ENCODE measurements at regions not wholly inside any gene's neighbourhood (a gene's known extent, or its start where the extent isn't known, plus 50 kb on each side); places are given as distances from the start of the nearest gene placed in this dataset.
"Not testable (repeated sequence)": the region's sequence is repeated elsewhere in the genome, so short reads cannot be mapped to it uniquely, and the experiment has no call there.

DNA sequence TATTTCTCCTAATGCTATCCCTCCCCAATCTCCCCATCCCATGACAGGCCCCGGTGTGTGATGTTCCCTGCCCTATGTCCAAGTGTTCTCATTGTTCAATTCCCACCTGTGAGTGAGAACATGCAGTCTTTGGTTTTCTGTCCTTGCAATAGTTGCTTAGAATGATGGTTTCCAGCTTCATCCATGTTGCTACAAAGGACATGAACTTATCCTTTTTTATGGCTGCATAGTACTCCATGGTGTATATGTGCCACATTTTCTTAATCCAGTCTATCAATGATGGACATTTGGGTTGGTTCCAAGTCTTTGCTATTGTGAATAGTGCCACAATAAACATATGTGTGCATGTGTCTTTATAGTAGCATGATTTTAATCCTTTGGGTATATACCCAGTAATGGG is 51.3 kb upstream of the RIOK2 start:
- not testable (repeated sequence) for DNase-seq

DNA sequence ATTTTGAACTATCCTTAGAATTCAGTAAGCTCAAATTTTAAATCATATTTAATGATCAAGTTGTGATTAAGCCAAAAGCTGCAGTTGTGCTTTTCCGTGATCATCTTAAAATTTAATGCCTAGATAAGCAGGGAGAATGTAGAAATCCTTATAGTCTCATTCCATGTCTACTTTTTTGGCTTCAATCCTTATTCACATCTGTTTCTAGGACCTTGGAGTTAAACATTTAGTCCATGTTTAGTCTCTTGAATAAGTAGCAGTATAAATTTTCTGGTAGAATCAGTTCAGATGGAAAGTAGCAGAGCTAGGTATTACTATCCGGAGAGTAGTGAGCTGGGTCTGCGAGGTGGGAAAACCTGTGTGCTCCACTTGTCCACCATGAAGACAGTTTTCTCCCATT is 59.3 kb upstream of the RIOK2 start:
- peak; percentile 23 for DNase-seq

DNA sequence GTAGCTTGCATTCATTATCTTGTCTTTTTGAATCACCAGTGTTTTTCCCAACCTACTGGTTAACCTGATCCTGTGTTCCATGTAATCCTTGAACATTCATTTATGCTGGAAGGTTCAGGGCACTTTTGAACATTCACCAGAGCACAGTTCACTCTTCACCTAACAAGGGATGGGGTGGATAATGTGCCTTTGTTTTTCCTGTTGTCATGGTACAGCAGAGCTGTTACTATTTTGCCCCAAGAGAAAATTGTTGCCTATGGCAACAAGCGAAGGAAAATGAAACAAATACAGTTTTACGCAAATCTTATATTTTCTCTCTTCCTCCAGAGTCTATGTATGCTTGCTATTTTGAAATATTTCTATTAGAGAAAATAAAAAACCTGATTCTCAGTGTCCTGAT is 60.3 kb upstream of the RIOK2 start:
- peak; percentile 16 for DNase-seq

DNA sequence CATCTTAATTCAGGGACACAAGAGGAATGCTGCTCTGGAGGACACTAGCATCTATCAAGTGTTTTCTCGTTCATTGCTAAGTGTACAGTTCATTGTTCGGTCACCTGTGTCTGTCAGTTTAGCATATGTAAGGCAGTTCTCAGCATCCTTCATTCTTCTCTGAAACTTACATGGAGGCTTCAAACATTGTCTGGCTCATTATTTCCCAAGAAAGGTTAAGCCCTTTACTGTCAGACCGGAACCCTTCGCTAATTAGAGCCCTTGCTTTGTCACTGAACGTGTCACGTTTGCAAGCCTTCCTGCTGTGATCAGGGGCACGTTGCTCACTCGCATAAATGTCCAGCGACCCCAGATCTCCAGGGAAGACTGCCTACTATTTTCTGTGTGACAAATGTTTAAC is 62.3 kb upstream of the RIOK2 start:
- DNase-seq: peak; percentile 92

DNA sequence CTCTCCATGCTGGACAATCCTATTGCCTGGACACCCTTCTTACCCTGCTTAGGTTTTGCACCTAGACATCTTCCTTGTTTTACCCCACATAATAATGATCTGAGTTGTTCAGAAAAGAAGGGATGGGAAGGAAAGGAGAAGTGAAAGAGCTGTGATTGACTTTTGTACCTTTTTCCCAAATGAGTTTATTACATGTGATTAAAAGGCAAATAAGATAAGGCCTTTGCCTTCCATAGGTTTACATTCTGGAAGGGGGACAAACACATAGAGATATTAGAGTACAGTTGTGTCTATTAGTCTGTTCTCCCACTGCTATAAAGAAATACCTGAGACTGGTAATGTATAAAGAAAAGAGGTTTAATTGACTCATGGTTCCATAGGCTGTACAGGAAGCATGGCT is 67.1 kb upstream of the RIOK2 start:
- no peak for DNase-seq

DNA sequence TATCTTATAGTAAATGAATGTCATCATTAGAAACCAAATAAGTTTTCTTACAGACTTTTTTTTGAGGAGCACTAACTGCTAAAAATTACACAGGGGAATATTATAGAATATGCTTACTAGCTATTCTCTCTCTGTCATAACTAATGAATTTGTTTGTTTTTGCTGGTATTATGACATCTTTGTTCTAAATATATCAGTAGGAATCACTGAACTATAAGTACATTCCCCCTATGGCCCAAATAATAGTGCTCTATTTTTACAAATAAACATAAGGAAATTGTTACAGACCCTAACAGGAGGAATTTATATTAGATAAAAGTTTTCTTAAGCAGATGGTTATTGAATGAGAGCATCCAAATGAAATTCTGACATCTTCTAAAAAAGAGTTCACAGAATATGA is 83.0 kb upstream of the RIOK2 start:
- DNase-seq: no peak

DNA sequence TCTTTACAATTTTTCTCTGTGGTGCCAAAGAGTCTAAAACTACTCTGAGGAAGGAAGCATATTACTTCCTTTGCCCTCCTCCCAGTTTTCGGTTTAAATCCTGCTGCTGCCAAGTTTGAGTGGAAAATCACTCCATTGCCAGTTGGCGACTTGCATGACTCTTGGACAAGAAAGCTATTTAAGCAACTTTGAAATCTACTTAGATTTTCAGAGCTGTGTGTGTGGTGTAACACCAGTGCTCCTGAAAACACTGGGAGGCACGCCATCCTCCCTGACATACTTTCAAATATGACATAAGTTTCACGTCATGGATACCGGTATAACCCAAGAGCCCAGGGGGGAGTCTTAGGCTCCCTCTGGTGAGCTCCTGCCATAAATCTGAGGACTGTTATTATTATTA is 83.5 kb upstream of the RIOK2 start:
- DNase-seq: no peak

DNA sequence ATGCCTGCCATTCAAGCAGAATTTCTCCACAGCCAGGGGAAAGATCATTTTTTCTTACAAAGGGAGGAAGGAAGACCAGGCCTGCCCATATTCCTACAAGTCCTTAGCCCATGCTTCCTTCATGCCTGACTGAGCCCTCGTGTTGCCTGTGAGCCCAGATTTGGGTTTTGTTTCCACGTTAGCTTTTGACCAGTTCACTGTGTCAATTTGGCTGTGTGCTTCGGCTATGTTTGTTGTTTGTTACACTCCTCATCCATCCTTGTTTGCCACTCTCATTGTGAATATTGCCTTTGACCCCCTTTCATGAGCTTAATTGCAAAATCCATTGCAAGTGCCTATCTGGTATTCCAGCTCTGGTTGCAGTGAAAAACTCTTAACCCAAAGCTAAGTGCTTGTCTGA is 84.7 kb upstream of the RIOK2 start:
- DNase-seq: no peak

DNA sequence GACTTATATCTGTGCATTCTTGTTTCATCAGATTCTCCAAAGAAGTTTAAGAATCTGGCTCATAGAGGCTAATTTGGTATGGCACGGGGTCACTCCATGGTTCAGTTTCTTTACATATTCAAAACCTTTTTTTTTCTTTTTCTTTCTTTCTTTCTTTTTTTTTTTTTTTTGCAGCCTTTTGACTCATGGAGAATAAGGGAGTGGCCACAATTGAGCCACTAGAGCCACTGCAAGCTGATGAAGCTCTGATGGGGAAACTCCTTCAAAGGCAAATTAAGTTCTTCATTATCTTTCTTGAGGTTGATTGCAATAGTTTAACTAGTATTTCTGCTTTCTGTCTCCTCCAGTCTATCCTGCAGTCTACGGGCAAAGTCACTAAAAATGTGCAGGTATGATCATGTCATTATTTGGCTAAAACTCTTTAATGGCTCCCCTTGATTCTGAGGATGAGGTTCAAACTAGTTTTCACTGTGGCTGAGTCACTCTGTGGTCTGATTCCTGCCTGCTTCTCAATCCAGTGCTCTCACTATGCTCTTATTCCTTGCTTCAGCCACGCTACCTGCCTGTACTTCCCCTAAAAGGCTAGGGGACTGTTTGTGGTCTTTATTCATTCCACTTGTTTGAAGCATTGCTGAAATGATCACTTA is 93.5 kb upstream of the RIOK2 start:
- DNase-seq: no peak

DNA sequence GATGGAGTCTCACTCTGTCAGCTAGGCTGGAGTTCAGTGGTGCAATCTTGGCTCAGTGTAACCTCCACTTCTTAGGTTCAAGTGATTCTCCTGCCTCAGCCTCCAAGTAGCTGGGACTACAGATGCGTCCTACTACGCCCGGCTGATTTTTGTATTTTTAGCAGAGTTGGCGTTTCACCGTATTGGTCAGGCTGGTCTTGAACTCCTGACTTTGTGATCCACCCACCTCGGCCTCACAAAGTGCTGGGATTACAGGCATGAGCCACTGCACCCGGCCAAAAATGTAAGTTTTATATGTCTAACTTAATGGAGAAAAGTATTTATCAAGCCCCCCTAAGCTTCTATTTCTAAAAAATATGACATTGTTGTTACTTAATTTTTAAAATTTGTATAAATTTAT is 98.2 kb upstream of the RIOK2 start:
- DNase-seq: no peak

DNA sequence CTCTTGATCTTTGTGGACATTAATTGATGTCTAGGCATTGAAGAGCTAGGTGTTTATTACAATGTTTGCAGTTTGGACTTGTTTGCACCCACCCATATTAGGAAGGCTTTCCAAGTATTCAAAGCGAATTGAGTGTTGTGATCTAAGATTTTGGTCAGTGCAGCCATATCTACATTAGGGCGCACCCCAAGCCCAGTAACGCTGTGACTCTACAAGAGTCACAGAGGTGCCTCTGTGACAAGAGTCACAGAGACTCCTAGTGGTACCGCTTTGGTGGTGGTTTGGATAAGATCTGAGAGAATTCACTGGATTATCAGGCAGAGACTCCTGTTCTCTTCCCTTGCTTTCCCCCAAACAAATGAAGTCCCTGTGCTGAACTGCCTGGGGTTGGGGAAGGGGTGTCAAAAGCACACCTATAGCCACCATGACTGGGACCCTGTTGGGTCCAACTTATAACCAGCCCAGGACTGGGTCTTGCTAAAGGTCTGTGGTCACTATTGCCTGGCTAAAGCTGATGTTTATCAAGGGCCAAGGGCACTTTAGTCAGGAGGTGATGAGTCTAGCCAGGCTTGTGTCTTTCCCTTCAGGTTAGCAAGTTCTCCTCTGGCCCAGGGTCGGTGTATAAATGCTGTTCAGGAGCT is 114.1 kb upstream of the RIOK2 start:
- peak; percentile 62 for DNase-seq

DNA sequence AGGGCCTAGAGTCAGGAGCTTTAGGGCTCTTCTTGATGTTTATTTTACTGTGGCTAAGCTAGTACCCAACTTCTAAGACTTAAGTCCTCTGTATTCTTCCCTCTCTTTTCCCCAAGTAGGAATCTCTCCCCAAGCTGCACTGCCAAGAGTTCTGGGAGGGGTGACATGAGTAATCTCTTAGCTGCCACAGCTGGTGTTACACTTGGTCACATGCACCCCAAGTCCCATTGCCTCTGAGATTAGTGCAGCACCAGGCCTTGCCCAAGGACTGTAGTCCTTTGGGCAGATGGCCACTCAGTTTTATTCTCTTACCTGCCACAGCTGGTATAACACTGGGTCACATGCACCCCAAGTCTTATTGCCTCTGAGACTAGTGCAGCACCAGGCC is 114.7 kb upstream of the RIOK2 start:
- no peak for DNase-seq

DNA sequence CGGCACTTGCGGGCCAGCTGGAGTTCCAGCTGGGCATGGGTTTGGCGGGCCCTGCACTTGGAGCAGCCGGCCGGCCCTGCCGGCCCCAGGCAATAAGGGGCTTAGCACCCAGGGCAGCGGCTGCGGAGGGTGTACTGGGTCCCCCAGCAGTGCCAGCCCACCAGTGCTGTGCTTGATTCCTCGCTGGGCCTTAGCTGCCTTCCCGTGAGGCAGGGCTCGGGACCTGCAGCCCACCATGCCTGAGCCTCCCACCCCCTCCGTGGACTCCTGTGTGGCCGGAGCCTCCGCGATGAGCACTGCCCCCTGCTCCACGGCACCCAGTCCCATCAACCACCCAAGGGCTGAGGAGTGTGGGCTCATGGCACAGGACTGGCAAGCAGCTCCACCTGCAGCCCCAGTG is 118.1 kb upstream of the RIOK2 start:
- DNase-seq: not testable (repeated sequence)

DNA sequence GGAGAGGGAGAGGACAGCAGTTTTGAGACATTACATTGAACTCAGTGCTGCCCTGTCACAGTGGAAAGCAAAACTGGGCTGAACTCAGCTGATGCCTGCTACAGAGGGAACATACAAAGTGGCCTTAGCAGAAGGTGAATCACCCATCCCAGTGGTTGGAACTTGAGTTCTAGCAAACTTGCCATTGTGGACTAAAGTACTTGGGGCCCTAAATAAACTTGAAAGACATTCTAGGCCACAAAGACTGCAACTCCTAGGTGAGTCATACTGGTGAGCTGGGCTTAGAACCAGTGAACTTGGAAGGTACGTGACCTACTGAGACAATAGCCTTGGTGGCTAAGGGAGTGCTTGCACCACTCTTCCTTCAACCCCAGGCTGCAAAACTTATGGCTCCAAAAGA is 155.7 kb upstream of the RIOK2 start:
- DNase-seq: no peak

DNA sequence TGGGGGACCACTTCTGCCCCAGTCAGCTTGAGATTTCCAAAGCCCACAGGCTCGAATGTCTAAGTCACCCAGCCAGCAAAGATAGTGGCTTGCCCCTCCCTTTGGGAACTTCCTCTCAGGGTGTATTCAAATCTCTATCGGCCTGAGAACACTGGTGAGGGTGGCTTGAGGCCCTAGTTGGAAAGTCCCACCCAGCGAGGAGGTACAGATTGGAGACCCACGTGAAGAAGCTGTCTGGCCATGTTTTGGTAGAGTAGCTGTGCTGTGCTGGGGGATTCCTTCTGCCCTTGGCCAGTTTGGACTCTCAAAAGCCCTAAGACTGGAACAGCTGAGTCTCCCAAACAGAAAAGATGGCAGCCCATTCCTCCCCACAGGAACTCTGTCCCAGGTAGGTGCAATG is 172.7 kb upstream of the RIOK2 start:
- DNase-seq: no peak

DNA sequence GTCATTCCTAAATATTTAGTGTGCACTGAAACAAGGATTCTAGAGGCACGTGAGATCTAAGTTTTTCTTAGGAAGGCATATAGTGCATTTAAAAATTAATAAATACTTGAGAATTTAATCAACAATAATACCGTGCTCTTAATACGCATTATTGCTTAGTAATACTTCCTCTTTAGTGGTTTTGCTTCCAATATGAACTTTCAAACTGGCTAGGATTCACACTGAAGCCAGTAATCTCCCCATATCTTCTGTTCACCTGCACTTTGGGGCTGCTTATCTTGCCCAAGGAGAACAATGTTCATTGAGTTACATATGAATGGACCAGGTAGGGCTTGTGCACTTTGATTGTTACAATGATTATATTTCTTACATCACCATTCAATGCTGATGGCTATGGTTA is 180.5 kb upstream of the RIOK2 start:
- no peak for DNase-seq

DNA sequence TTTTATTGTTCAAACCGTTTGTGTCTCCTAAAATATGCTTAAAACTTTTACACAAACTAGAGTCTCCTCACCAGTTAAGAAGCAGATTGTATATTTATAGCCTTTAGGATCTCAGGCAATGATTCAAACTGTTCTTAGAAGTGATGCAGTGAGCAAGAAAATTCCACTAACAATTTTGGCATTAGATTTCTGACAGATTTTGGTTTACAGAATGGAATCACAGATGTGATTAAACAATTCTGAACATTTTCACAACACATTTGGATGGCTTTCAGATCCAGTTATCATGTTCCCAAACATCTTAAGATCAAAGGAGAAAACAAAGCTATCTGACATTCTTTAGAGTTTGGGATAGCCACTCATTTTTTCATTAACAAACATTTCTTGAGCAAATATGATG is 181.7 kb upstream of the RIOK2 start:
- no peak for DNase-seq

DNA sequence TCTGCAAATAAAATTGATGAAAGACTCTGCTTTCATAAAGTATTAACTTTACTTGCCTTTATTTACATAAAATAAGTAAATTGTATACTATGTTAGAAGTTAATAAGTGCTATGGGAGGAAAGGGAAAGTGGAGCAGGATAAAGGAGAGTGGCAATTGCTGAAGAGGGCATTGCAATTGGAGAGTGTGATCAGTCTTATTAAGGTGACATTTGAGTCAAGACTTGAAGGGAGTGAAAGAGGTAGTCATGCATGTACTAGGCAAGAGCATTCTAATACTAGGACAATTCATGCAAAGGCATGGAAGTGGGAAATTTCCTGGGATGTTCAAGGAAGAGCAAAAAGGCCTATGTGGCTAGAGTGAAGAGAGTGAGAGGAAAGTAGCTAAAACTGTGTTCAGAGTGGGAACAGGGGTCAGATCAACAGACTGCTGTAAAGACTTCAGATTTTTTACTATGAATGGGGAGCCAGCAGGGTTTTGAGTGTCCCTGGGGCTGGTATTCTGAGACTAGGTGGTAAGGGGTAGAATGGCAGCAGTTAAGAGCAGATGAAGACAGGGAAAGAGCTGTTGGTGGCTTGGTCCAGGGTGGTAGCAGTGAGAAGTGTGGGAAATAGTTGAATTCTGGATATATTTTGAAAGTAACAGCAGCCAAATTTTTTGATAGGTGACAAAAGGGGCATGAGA is 182.3 kb upstream of the RIOK2 start:
- DNase-seq: no peak

DNA sequence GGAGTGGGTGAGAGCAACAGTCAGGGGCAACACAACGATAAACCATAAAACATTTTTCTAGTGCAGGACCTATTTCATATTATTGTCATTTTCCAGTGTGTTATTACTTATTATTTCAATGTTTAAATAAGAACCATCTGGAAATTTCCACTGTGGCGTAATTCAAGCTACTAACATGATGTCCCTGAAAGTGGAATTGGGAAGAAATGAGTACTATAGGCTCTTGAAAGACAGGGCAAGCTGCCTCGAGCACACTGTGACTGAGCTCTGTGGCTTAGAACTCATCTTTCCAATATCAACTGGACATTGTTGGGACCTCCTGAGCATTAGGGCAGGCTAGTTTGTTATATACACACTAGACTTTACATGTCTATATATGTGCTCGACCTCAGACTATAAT is 182.9 kb upstream of the RIOK2 start:
- no peak for DNase-seq

DNA sequence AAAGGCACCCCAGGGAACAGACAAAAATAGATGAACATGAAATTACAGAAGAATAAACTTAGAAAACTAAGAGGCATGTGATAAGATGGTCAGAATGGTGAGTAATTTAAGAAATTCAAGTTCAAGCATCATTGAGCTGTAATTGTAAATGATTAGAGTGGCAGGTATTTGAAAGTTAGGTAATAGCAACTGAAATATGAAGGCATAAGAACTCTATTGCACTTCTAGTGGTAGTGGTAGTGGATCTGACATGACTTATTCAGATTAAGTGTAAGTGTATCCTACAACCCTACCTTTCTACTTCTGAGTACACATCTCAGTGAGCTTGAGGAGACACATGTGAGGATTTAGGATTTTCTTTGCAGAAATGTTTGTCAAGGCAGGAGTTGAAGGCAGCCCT is 192.9 kb upstream of the RIOK2 start:
- DNase-seq: no peak

DNA sequence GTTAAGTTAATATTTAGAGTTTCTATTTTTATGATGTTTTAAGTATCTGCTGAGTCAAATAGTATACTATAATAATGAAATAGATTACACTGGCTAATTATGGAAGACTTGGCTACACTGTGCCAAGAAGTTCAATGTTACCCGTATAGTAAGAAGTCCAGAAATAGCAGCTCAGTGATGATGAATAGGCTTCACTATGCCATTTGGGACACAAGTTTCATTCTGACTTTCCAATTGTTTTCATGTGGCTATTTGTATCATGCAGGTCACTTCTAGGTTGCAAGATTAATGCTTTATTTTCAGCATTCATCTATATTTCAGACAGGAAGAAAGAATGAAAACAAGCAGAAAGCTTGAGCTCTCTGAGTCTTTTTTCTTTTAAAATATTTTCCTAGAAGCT is 194.5 kb upstream of the RIOK2 start:
- DNase-seq: no peak

DNA sequence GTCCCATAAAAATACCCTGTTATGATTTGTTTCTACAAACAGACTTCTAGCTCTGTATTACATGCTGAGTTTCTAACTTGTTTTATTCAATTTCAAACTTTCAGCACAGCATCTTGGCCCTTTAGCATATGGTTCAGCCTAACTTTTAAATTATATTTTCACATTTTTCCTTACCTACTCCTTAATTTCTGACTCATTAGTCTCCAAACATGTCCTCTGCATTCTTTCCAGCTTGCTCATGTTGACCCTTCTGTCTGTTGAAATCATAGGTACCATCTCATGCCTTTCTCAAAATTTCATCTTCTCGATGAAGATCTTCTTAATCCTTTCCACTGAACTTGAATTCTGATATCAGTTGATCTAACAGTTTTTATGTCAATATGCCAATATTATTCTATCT is 200.9 kb upstream of the RIOK2 start:
- DNase-seq: no peak

DNA sequence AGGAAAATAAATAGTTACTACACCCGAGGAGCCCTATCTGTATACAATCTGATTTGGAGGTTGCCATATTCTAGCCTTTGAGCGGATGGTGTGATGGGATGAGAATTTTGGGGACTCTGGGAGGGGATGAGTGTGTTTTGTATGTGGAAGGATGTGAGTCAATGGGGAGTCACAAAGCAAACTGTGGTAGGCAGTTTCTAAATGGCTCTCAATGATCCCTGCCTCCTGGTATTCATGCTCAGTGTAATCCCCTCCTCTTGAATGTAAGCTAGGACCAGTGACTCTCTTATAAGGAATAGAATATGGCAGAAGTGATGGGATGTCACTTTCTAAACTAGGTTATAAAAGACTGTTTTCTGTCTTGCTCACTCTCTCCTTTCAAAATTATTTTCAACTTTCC is 205.7 kb upstream of the RIOK2 start:
- DNase-seq: no peak

DNA sequence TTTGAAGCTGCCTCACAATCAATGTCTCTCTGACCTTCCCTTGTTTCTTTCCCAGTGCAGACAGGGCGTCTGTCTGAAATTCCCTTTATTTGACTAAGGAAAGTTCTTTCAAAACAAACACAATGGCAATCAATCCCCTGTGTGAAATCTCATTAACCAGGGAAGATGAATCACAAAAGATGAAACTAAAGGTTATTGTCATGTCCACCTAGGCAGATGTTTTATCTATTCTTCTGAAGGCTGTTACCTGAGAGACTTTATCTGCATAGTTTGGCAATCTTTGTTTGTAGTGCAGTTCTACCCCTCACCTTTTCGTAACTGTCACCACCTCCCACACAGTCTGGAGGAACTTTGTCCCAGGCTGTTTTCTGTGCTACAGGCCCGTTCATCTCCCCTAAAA is 217.5 kb upstream of the RIOK2 start:
- DNase-seq: no peak

DNA sequence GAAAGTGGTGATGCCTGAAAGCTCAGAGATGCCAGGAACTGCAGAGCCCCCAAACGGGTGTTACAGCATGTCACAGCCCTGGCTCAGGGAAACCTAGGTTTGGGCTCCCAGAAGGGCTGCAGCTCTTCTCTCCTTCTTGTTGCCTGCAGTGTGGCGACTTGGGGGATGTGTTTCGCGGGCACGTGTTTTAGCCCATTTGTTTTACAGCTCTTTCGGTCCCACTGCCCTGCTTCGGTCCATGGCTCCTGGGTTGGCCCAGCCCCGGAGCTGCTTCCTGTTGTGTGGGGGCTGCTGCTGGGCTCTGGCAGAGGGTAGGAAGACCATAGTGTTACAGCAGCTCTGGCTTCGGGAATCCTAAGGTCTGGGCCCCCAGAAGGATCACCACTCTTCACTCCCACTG is 222.9 kb upstream of the RIOK2 start:
- DNase-seq: no peak

All from eye (tissue), 1 donor.